Left ventricle myocardium inferior (tissue), 1 donor: ENCODE measurements at regions not wholly inside any gene's neighbourhood (a gene's known extent, or its start where the extent isn't known, plus 50 kb on each side); places are given as distances from the start of the nearest gene placed in this dataset.

Experiments used
- DNase-seq: peaks from one replicate; pipeline ENCODE4 v3.0.0-alpha.2; 2020
- H3K27ac ChIP-seq: fragments of 200-600 bp; replicated peaks from 2 replicates; pipeline ENCODE4 v1.8.0; 2021
- H3K27me3 ChIP-seq: fragments of 200-600 bp; 2 replicates; pipeline ENCODE4 v1.8.0; 2021; ENCODE audit warnings: low read depth
- H3K36me3 ChIP-seq: fragments of 200-600 bp; 2 replicates; pipeline ENCODE4 v1.8.0; 2021
- H3K4me1 ChIP-seq: fragments of 200-600 bp; 2 replicates; pipeline ENCODE4 v1.8.0; 2021
- H3K4me3 ChIP-seq: fragments of 200-600 bp; 2 replicates; pipeline ENCODE4 v1.8.0; 2021; ENCODE audit warnings: mild to moderate bottlenecking, moderate library complexity
- H3K9me3 ChIP-seq: fragments of 200-600 bp; replicated peaks from 2 replicates; pipeline ENCODE4 v1.8.0; 2021
- intact Hi-C: fragments of 100-400 bp; cut with micrococcal nuclease; formaldehyde crosslinking; loops from one replicate; pipeline ENCODE4 v1.11.0; 2022
- TF ChIP-seq, protein P1 (sequence below): fragments of 200-600 bp; IDR thresholded peaks from 2 replicates; pipeline ENCODE4 v1.8.0; 2021; ENCODE audit warnings: antibody characterized with exemption, mild to moderate bottlenecking, borderline replicate concordance
- donor health status: DM: no; HTN: yes; CAD: no; lungs with severe emphysema.

DNA sequence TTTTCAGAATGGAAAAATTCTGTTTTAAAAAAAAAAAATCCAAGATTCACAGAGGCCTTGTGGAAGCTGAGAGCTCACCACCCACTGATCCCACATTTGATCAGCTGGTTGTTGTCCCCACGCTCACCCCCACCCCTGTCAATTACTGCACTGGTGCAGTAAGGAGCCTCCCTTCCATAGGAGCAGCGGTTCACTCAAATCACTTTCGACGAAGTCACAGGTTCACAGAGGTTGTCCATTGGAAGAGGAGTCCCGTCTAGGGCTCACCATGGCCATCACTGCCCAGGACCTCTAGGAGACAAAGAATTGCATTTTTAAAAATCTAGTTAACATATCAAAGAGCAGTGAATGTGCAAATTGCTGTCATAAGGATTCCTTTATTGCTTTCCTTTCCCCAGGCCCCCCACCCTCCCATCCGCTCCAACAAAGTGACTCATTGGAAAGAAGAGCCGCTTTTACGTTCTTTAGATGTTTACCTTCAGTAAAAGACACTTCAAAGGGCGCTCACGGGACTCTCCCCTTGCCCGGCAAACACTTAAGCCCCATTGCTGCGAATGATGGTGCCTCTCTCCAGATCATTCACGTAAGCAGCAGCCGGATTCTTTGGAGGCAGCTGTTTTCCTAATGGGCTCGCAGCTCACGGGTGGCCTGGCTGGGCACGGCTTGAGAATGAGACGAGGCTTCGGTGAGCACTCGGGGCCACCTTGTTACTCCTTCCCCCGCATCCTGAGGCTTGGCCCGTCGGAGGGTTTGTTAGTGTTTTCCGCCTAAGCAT, 165.5 kb upstream of the SALL3 start:
- intact Hi-C loops = no loop called here
- H3K9me3 ChIP-seq = no peaks in the 10 kb centered on the region
- H3K4me1 ChIP-seq = no peaks in the 10 kb centered on the region
- H3K36me3 ChIP-seq = no peaks in the 10 kb centered on the region
- no peak overlapping the region for H3K27ac ChIP-seq
- H3K27me3 ChIP-seq = peaks cover 79% of the 10 kb centered on the region
- no peak for DNase-seq
- TF ChIP-seq, protein P1, sequence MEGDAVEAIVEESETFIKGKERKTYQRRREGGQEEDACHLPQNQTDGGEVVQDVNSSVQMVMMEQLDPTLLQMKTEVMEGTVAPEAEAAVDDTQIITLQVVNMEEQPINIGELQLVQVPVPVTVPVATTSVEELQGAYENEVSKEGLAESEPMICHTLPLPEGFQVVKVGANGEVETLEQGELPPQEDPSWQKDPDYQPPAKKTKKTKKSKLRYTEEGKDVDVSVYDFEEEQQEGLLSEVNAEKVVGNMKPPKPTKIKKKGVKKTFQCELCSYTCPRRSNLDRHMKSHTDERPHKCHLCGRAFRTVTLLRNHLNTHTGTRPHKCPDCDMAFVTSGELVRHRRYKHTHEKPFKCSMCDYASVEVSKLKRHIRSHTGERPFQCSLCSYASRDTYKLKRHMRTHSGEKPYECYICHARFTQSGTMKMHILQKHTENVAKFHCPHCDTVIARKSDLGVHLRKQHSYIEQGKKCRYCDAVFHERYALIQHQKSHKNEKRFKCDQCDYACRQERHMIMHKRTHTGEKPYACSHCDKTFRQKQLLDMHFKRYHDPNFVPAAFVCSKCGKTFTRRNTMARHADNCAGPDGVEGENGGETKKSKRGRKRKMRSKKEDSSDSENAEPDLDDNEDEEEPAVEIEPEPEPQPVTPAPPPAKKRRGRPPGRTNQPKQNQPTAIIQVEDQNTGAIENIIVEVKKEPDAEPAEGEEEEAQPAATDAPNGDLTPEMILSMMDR = no peak
- H3K4me3 ChIP-seq = no peak overlapping the region

DNA sequence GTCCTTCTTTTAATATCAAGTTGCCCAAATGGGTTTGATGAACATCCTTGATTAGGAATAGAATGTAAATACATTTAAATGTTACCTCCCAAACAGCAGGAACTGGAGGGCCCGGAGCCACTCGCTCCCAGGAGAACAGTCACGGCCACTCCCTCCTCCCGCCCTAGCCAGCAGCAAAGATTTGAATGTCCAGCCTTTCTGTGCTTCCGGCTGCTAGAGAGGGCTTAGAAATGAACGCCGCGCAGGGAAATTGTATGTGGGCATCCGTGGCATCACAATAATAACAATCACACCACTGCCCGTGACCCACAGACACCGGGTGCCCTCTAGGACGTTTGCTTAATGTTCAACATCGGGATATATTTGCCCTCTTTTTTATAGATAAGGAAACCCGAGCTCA, 164.9 kb upstream of the SALL3 start:
- Histone ChIP-seq H3K27ac (no peak overlapping the region), H3K9me3 (no peaks in the 10 kb centered on the region), H3K27me3 (peaks cover 85% of the 10 kb centered on the region), H3K4me1 (no peaks in the 10 kb centered on the region), H3K4me3 (no peak overlapping the region), H3K36me3 (no peaks in the 10 kb centered on the region)
- intact Hi-C loops = no loop called here
- TF ChIP-seq, protein P1 = no peak
- no peak for DNase-seq

DNA sequence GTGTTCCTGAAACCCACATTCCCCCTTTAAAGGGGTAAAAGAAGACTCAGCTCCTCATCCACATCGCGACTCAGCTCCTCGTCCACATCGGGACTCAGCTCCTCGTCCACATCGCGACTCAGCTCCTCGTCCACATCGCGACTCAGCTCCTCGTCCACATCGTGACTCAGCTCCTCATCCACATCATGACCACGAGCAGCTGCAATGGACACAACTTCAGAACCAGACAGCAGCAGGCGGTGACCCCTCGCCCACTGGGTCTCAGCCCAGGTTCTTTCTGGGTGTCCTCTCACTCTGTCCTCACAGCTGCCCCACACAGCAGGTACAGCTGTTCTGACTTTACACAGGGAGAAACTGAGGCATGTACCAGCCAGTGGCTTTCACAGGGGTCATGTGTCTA, 163.5 kb upstream of the SALL3 start:
- DNase-seq = no peak
- TF ChIP-seq, protein P1 = no peak
- Histone ChIP-seq H3K27ac (no peak overlapping the region), H3K4me3 (no peak overlapping the region), H3K9me3 (no peaks in the 10 kb centered on the region), H3K4me1 (no peaks in the 10 kb centered on the region), H3K36me3 (no peaks in the 10 kb centered on the region), H3K27me3 (peaks cover 95% of the 10 kb centered on the region)
- intact Hi-C loops = no loop called here

DNA sequence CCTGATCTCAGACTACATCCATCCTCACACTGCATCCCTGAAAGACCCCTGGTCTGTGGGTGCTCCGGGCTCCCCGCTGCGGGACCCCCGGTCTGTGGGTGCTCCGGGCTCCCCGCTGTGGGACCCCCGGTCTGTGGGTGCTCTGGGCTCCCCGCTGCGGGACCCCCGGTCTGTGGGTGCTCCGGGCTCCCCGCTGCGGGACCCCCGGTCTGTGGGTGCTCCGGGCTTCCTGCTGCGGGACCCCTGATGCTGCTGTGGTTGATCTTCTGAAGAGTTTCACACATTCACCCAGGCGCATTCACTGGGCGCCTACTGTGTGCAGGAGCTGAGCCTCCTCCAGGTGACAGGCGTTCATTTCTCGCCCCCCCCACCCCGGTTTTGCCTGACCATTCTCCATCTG, 162.7 kb upstream of the SALL3 start:
- Histone ChIP-seq H3K27me3 (peaks cover 96% of the 10 kb centered on the region), H3K9me3 (no peaks in the 10 kb centered on the region), H3K36me3 (no peaks in the 10 kb centered on the region), H3K27ac (no peak overlapping the region), H3K4me1 (no peaks in the 10 kb centered on the region), H3K4me3 (no peak overlapping the region)
- TF ChIP-seq, protein P1 = no peak
- DNase-seq = no peak
- intact Hi-C loops = no loop called here

DNA sequence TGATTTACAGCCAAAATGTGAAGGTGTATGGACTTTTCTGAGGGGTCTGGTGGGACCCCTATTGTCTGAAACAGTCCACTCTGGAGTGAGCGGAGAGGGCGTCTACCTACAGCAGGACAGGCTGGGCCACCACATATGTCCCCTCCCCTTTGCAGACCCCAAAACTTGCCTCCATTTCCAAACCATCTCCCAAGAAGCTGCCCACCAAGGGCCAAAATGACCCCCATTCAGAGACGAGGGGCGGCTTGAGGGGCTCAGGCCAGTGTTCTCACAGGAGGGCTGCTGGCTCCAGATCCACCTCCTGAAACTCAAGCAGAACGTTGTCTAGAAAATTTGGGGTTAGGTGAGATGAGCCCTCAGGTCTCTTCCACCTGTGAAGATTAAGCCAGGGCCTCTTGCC, 161.1 kb upstream of the SALL3 start:
- H3K27ac ChIP-seq = no peak overlapping the region
- no peaks in the 10 kb centered on the region for H3K36me3 ChIP-seq
- H3K9me3 ChIP-seq = no peaks in the 10 kb centered on the region
- TF ChIP-seq, protein P1 = no peak
- intact Hi-C loops = no loop called here
- peaks cover 96% of the 10 kb centered on the region for H3K27me3 ChIP-seq
- no peak overlapping the region for H3K4me3 ChIP-seq
- no peaks in the 10 kb centered on the region for H3K4me1 ChIP-seq
- DNase-seq = no peak
